NCI-H1417 (cell line): ENCODE measurements at regions not wholly inside any gene's neighbourhood (a gene's known extent, or its start where the extent isn't known, plus 50 kb on each side); places are given as distances from the start of the nearest gene placed in this dataset.
"Not testable (repeated sequence)": the region's sequence is repeated elsewhere in the genome, so short reads cannot be mapped to it uniquely, and the experiment has no call there.

Experiments
- DNase-seq, 3 experiments: peaks; one replicate each; lab custom pipeline; 2025; lab: John Stamatoyannopoulos, UW

DNA sequence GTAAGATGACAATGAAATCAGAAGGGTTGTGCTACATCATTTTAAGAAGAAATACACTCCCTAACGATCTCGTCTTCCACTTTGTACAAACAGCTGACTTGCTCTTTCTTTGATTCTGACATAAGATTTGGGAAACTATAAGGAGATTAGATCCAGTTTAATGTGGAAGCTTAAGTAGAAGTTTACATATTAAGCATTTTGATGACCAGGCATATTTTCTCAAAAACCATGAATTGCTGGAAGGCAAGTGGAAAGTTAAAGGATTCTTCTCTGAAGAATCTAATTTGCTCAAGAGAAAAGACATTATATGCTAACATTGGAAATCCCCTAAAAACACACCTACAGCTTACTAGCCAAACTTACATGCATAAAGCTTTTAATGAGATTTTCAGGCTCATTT, 531.9 kb upstream of the PTPRD start:
- DNase-seq, result no peak

DNA sequence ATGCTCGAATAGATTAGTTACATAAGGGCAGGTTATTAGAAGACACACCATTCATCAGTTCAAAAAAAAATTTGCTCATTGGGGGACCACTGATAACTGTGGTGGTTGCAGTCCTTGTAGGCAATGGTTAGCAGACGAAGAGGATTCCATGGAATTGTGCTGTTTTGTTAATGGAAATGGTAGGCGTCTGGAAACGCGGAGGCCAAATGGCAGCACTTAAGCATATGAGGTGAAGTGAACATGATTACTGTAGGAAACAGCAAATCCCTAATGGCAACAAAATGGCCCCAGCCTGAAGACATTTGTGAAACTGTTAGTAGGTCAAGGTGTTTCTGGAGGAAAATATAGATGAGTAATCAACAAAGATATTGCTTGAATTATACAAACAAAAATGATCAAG, 535.4 kb upstream of the PTPRD start:
- no peak for DNase-seq

DNA sequence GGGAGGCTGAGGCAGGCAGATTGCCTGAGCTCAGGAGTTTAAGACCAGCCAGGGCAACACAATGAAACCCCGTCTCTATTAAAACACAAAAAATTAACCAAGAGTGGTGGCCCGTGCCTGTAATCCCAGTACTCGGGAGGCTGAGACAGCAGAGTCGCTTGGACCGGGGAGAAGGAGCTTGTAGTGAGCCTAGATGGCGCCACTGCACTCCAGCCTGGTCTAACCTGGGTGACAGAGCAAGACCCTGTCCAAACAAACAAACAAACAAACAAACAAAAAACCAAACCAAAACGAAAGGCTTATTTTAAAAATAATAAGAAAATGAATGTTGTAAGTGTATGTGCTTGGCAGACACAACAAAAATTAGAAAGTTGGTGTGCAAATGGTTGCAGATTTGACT, 536.3 kb upstream of the PTPRD start:
- no peak for DNase-seq

DNA sequence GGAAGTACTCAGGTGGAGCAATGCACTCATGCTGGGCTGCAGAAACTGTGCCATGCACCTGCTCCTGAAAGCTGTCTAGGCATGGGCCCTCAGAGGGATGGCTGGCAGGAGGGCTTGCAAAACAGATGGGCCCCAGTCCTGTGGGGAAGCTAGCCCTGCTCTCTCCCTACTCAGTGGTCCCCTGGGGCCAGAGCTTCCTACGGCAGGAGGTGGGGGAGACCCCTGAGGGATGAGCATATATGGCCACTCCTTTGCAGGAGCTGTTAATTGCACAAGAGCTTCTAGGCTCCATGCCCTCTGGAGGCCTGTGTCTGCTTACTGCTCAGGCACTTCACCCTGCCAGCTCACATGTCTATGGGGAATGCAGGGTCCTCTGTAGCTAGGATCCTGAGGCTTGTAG, 545.3 kb upstream of the PTPRD start:
- DNase-seq, result no peak

DNA sequence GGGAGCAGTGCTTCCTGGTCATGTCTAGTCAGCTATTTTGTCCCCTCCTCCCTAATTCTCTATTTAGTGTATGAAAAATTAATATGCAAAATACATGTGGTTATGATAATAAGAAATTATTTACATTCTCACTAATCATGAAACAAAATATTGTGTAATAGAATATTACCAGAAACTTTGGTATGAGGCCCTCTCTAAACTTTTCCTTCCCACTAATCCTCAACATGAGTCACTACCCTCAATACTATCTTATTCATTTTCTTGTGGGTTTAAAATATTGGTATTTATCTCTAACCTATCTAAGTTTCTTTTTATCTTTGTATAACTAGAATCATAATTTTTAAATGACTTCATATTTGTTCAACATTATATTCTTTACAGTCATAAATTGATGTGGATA, 545.9 kb upstream of the PTPRD start:
- DNase-seq, result no peak

DNA sequence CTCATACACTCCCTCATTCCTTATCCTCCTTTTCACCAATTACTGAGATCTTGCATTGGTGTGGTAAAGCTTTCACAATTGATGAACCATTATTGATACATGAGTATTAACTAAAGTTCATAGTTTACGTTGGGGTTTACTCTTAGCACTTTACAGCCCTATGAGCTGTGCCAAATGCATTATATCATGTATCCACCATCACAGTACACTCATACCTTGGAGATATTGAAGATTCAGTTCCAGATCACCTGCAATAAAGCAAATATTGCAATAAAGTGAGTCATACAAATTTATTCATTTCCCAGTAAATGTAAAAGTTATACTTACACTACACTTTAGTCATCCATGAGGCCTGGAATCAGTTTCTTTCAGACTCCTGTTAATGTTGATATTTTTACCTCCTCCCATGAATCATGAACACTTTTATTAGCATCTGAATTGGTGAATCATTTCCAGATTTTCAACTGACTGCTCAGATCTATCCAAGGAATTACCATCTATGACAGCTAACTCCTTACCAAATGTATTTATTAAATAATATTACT, 546.6 kb upstream of the PTPRD start:
- no peak for DNase-seq

DNA sequence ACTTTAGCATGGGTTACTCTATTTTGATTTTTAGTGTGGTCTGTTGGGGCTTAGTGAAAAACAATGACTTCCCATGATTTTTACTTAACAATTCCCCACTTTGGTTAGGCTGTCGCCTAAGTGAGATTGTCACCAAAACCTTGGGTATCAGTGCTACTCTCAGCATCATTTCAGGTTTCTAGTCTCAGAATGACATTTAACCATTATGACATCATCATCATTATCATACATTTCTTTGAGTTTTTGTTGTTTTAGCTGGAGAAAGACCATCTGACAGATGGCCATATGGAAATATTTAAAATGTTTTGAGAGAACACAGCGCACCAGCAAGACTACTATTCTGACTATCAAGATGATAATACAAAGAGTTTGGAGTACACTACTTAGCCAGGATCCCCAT, 551.0 kb upstream of the PTPRD start:
- no peak for DNase-seq

DNA sequence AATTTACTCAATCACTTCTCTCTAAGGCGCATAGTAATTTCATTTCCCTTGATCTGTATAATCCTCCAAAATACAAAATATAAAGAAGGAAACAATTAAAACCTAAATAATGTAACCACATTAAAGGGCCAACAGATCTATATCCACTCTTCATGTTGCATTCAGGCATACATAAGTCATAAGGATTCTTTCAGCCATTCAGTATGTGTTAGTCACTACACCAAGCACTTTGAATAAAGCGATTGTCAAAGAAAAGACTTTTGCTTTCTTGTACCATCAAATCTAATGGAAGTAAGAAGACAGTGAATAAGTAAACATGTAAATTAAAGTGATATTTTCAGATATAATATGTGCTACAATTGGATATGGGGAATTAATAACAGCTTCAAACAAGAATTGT, 569.2 kb upstream of the PTPRD start:
- DNase-seq, result no peak

DNA sequence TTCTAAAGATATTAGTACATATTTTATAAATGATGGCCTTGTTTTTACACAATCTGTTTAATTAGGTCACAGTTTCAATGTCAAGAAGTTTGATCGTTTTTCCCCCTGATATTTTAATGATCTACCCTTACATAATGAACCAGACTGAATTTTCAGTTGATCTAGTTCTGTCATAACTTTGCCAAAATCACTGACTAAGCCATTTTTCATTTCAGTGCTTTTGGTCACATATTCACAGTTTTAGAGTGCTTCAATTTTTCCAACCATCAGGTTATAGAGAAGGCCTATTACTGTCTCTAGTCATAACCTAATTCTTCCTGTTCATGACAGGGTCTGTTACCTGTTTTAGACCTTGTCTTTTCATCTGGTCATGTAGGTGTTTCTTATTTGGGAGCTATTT, 577.9 kb upstream of the PTPRD start:
- DNase-seq, result no peak

DNA sequence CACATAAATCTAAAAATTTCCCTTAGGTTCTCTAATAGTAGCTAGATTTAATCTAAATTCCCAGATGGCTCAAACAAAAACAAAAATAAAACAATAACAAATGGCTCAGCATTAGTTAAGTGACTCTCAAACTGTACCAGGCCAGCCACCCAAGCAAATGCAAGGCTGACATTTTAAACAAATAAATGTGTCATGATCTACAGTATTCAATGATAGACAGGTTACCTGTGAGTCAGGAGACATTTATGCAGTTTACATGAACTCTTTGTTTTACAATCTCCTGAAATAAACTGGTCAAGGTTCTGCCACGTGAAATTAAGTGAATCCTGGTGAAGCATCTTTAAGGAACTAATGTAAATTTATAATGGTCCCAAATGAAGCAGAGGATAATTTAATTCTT, 580.2 kb upstream of the PTPRD start:
- DNase-seq, result no peak

DNA sequence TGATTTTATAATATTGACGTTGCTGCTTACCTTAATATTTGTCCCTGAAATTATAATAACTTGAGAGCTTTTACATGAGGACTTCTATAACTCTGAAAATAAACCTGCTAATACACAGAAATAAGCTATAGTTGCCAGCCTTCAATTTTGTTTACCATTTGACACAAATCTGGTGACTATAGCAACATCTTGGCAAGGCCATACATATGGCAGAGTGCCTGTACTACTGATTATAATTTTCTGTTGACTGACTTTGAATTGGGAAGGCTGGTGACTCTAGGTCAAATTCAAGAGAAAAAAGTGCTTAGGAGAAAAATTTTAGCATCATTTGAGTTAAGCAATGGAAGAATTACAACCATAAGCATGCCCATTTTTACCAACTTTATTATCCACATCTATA, 581.4 kb upstream of the PTPRD start:
- no peak for DNase-seq

DNA sequence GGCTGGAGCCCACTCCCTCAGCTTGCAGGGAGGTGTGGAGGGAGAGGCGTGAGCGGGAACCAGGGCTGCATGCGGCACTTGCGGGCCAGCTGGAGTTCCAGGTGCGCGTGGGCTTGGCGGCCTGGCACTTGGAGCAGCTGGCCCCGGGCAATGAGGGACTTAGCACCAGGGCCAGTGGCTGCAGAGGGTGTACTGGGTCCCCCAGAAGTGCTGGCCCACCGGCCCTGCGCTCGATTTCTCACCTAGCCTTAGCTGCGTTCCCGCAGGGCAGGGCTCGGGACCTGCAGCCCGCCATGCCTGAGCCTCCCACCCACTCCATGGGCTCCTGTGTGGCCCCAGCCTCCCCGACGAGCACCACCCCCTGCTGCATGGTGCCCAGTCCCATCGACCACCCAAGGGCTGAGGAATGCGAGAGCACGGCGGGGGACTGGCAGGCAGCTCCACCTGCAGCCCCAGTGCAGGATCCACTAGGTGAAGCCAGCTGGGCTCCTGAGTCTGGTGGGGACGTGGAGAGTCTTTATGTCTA, 584.1 kb upstream of the PTPRD start:
- not testable (repeated sequence) for DNase-seq

DNA sequence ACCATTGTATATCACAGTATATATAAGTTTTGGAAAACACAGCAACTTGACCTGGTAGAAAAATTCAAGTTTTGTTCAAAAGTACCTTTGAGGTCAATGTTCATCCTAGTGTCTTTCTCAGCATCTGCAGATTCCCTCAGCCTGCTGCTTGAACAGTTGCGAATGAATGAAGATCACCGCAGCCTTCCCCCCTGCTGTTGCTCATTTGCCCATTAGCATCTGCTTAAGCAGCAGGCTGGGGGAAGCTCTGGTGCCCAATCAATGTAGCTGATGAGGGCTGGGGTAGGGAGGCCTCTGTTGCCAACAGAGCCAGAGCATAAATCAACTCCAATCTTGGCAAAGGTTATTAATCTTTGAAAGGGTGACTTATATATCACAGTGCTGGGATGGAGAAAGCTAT, 586.5 kb upstream of the PTPRD start:
- DNase-seq, result peak in 1 of 3 experiments; percentile 2

DNA sequence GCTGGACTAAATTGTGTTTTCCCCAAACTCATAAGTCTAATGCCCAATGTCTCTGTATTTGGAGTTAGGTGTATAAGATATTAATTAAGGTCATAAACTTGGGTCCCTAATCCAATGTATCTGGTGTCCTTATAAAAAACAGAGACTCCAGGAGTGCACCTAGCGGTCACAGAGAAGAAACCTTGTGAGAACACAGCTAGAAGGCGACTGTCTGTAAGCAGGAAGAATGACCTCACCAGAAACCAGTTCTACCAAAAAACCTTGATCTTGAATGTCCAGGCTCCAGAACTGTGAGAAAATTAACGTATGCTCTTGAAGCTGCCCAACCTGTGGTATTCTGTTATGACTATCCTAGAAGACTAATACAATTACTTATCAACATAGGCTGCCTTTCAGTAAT, 591.7 kb upstream of the PTPRD start:
- no peak for DNase-seq

DNA sequence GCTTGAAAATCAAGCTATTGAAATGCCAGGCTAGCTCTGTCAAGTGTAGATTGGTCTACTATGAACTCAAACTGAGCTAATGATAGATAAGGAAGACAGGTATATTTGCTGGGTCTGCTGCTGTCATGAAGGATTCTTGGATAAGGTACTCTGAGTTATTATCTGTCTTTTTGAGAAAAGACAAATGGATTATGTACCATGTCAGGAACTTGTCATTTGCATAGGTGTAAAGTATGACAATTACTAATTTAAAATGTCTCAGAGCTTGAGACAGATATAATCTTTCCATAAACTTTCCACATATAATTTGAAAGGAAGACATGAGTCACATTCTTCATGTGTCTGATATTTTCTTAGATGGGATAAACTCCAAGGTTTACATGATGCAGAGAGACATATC, 594.1 kb upstream of the PTPRD start:
- DNase-seq, result no peak

DNA sequence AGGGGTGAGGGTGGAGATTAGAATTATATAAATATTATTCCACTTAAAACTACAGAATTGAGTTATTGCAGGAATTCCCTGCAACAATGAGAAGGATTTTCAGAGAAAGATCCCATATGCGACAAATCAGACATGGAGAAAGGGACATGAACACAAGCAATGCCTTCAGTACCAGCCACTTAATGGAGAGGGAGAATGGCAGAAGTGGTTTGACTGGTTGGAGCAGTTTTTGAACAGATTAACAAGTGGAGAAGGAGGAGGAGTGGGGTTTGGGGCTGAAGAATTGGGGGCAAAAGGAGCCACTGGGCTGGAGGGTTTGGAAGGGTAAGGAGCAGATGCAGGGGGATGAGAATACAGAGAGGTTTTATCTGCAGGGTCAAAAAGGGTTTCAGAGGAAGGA, 620.9 kb upstream of the PTPRD start:
- peak in 1 of 3 experiments; percentile 12 for DNase-seq

DNA sequence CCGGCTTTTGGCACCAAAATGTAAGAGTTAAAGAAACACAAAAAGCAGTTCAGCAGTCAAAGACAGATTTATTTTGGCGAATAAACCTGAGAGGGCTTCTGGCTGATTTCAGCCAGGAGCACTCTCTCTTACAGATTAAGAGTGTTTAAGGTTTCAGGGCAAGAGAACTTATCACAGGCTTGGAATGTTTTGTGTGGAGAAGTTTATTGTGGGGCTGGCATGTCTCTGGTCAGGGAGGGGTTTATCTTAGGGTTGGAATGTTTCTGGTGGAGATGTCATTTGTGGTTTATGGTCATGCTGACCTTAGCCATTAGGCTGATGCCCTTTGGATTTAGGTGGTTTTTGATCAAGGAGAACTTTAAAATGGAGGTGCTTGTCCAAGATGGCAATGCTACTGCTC, 622.3 kb upstream of the PTPRD start:
- DNase-seq, result no peak

DNA sequence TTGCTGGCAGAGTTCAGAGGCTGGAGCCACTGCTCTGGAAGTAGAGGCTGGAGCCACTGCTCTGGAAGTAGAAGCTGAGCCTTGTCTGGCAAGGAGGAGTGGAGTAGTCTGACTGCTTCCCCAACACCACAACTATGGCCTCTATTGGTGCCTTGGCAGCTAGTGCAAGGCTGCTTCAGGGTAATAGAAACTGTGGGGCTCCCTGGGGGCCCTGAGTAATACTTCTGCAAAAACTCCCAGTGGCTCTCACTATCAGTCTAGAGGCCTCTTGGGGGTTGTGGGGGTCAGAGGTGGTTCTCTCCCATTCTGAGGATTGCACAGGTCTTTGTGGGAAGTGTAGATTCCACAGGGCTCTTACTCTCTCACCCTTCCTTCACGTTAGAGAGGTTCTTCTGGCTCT, 629.0 kb upstream of the PTPRD start:
- DNase-seq, result no peak

DNA sequence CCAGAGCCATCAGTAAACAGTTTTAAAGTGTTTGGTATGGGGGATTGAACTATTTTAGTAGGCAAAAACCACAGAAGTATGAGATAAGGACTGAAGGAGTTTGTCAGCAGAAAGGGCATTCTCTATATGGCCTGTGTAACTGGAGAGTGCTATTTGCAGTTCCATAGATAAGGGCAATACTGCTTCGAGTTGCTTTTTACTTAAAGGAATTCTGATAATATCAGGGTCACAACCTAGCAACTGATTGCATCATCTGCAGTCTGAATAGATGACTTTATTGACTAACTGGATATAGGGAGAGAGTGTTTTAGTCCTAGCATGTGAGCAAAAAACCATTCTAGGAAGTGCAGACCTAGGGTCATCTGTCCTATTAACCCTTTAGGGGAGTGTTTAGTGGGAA, 645.2 kb upstream of the PTPRD start:
- DNase-seq, result no peak

DNA sequence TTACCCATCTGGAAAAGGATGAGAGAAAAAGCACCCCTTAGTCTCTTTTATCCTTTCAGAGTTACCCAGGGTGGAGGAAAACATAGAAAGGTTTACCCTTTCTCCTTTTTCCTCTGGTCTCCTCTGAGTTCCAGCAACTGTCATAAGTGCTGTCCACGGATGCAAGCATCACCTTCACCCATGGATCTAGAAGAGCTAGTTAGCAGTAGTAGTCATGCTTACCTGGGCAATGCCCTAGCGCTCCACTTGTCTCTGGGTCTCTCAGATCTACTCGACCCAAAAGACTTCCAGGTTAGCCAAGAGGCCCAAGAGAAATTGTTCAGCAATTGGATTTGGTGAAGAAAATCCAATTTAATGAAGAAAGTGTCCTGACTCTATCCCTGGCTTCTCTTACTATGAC, 656.2 kb upstream of the PTPRD start:
- DNase-seq, result no peak

DNA sequence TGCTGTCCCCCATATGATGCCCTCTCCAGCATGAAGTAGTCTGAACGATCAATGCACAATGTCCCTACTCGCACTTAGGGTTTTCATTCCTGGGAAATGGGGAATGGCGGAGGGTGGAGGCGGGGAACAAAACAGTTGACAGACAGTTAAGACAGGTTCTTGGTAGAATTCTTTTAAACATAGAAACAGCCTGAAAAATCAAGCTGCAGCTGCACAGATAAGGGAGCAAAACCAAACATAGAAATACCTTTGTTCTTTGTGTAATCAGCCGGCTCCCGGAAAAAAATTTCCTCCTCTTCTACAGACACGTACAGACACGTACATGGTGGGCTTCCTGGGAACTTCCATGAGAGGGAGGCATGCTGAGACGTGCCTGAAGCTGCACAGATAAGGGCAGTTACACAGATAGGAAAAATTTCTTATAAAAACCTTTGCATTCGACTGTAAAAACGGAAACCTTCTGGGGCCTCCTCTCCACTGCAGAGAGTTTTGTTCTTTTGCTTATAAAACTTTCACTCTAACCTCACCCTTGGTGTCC, 662.4 kb upstream of the PTPRD start:
- DNase-seq, result no peak

DNA sequence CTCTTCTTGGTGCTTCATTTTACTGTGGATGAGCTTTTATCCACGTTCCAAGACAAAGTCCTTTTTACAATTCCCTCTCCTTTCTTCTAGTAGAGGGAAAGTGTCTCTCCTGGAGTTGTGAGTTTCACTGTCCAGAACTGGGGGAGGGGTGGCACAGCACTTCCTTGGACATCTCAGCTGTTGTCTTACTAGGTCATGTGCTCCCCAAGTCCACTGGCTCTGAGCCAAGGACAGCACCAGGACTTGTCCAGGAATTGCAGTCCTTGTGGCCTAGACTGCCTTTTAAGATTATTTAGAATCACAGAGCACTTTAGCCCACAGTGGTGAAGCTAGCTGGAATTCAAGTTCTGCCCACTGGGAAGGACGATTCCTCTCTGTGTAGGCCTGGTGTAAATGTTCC, 700.2 kb upstream of the PTPRD start:
- DNase-seq, result no peak

DNA sequence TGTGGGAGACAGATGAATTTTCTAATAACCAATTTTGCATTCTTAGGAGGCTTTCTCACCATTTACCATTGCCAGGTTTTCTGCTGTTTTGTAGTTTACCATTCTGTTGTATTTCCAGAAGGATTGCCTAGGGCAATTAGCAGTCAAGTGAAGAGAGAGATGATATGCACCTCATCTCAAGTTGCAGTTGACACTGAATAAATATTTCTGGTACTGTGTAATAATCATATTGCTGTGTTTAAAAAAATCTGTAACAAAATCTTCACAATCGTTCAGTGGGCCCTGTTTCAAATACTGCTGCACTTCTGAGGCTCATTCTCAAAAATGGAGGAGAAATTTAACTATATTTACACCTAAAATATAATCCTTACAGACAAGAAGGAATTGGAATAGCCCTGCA, 706.1 kb upstream of the PTPRD start:
- DNase-seq, result peak in 2 of 3 experiments; percentile 2 to 44

DNA sequence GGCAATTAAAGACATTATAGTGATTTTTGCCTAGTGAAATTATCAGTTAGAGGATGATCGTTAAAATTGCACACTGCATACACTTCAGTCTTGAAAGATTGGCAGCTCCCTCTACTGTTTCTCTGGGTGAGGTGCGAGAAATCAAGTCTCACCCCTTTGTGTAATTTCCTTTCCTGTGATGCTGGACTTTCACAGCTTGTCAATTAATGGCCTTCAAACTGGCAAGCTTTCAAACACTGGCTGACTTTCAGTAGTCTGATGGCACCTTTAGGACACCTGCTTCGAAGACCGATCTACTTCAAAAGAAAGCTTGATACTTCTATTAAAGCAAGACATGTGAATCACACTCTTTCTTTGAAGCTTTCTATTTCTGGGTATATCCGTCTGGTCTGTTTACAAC, 706.7 kb upstream of the PTPRD start:
- peak in 2 of 3 experiments; percentile 21 to 70 for DNase-seq
